OCI-LY1 (cell line): ENCODE measurements at regions not wholly inside any gene's neighbourhood (a gene's known extent, or its start where the extent isn't known, plus 50 kb on each side); places are given as distances from the start of the nearest gene placed in this dataset.

ENCODE experiments used
- CTCF ChIP-seq: fragments of 200-600 bp; sonication (generic), shearing (Covaris generic); IDR thresholded peaks from 2 replicates; pipeline ENCODE4 v1.5.1; 2017; ENCODE audit warnings: mild to moderate bottlenecking, antibody characterized with exemption, low read length, moderate library complexity, mixed read lengths
- EZH2 ChIP-seq: fragments of 200-600 bp; sonication (generic), shearing (Covaris generic); IDR thresholded peaks from 2 replicates; pipeline ENCODE4 v1.8.0; 2017; ENCODE audit warnings: borderline replicate concordance, mixed run types, mild to moderate bottlenecking, antibody characterized with exemption, low read length, moderate library complexity, mixed read lengths

GRCh38 chr4:106864231-106864630, 171.9 kb downstream of the DKK2 start:
- TF ChIP-seq CTCF = no peak
- no peak for TF ChIP-seq EZH2
